ENCODE measurements at regions not wholly inside any gene's neighbourhood (a gene's known extent, or its start where the extent isn't known, plus 50 kb on each side); places are given as distances from the start of the nearest gene placed in this dataset.

GRCh38 chr22:34427841-34428240 is 507.6 kb upstream of the LARGE1 start:
- no peak for DNase-seq (ENCODE audit: low read depth in 2 of 2)

- no peak for DNase-seq (ENCODE audit: low read depth in 2 of 2)
These were observed 509.0 kb upstream of the LARGE1 start for GRCh38 chr22:34429314-34429713.

GRCh38 chr22:34430386-34430785 is 510.1 kb upstream of the LARGE1 start:
- DNase-seq (ENCODE audit: low read depth in 2 of 2) = no peak

- no peak for DNase-seq (ENCODE audit: low read depth in 2 of 2)
These were observed 514.1 kb upstream of the LARGE1 start for GRCh38 chr22:34434371-34434770.

- DNase-seq (ENCODE audit: low read depth in 2 of 2) = no peak
These were observed 516.9 kb upstream of the LARGE1 start for GRCh38 chr22:34437140-34437539.

GRCh38 chr22:34454598-34454997 is 534.3 kb upstream of the LARGE1 start:
- DNase-seq (ENCODE audit: low read depth in 2 of 2) = no peak

- no peak for DNase-seq (ENCODE audit: low read depth in 2 of 2)
These were observed 542.5 kb upstream of the LARGE1 start for GRCh38 chr22:34462795-34463194.

- no peak for DNase-seq (ENCODE audit: low read depth in 2 of 2)
These were observed 555.6 kb upstream of the LARGE1 start for GRCh38 chr22:34475886-34476285.

GRCh38 chr22:34476762-34477161 is 556.5 kb upstream of the LARGE1 start:
- DNase-seq (ENCODE audit: low read depth in 2 of 2) = no peak

- DNase-seq (ENCODE audit: low read depth in 2 of 2) = no peak
These were observed 560.8 kb upstream of the LARGE1 start for GRCh38 chr22:34481090-34481489.

- DNase-seq (ENCODE audit: low read depth in 2 of 2) = no peak
These were observed 566.1 kb upstream of the LARGE1 start for GRCh38 chr22:34486381-34486780.

GRCh38 chr22:34489861-34490260 is 569.6 kb upstream of the LARGE1 start:
- DNase-seq (ENCODE audit: low read depth in 2 of 2) = no peak

GRCh38 chr22:34490886-34491285 is 570.6 kb upstream of the LARGE1 start:
- DNase-seq (ENCODE audit: low read depth in 2 of 2) = no peak

GRCh38 chr22:34493486-34493885 is 572.5 kb upstream of the ISX start:
- DNase-seq (ENCODE audit: low read depth in 2 of 2) = no peak

GRCh38 chr22:34501366-34501965 is 564.5 kb upstream of the ISX start:
- DNase-seq (ENCODE audit: low read depth in 2 of 2) = no peak

GRCh38 chr22:34502821-34503220 is 563.1 kb upstream of the ISX start:
- DNase-seq (ENCODE audit: low read depth in 2 of 2) = no peak

- DNase-seq (ENCODE audit: low read depth in 2 of 2) = no peak
These were observed 557.2 kb upstream of the ISX start for GRCh38 chr22:34508797-34509196.

- no peak for DNase-seq (ENCODE audit: low read depth in 2 of 2)
These were observed 539.3 kb upstream of the ISX start for GRCh38 chr22:34526681-34527080.

- DNase-seq (ENCODE audit: low read depth in 2 of 2) = no peak
These were observed 531.9 kb upstream of the ISX start for GRCh38 chr22:34534101-34534500.

- no peak for DNase-seq (ENCODE audit: low read depth in 2 of 2)
These were observed 498.6 kb upstream of the ISX start for GRCh38 chr22:34567367-34567766.

GRCh38 chr22:34570408-34570807 is 495.6 kb upstream of the ISX start:
- DNase-seq (ENCODE audit: low read depth in 2 of 2) = no peak

- no peak for DNase-seq (ENCODE audit: low read depth in 2 of 2)
These were observed 486.4 kb upstream of the ISX start for GRCh38 chr22:34579519-34579918.

GRCh38 chr22:34587357-34588356 is 478.3 kb upstream of the ISX start:
- no peak for DNase-seq (ENCODE audit: low read depth in 2 of 2)

Measured in stimulated activated CD8-positive, alpha-beta memory T cell treated with anti-CD3 and anti-CD28 coated beads, Interleukin-2, amount 100 ng/mL, for 48 hours (primary cell).